HG02840 (cell line): ENCODE measurements at regions not wholly inside any gene's neighbourhood (a gene's known extent, or its start where the extent isn't known, plus 50 kb on each side); places are given as distances from the start of the nearest gene placed in this dataset.
"Not testable (repeated sequence)": the region's sequence is repeated elsewhere in the genome, so short reads cannot be mapped to it uniquely, and the experiment has no call there.

Source experiments
- ATAC-seq: cut with Tn5 transposase; IDR thresholded peaks from one replicate; pipeline ENCODE4 v1.9.1; 2021; ENCODE audit warnings: mild to moderate bottlenecking, moderate library complexity, moderate number of reproducible peaks; ENCODE audit not compliant: unreplicated experiment, low FRiP score

DNA sequence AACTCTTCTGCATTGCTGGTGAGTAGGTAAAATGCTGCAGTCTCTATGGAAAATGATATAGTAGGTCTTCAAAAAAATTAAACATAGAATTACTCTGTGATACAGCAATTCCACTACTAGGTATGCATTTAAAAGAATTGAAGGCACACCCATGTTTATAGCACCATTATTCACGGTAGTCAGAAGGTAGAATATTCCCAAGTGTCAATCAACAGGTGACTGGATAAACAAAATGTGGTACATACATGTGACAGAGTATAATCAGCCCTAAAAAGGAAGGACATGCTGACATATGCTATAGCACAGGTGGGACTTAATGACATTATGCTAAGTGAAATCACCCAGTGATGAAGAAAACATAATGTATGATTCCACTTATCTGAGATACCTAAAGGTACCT lies 123.3 kb downstream of the CCER1 start:
- no peak for ATAC-seq

DNA sequence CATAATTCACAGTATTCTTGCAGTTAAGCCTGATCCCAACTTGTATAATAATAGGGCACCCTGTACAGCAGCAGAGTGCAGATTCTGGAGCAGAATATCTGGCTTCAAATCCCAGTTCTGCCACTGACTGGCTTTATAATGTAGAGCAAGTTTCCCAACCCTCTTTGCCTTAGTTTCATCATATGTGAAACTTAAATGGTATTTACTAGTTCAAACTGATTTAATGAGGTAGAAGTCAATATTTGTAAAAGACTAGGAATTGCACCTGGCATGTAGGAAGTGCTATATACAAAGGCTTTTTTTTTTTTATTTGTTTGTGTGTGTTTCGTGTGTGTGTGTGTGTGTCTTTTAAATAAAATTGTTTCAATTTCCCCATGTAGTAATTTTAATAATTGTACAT lies 125.9 kb downstream of the CCER1 start:
- ATAC-seq: no peak

GRCh38 chr12:90828621-90829020 lies 126.4 kb downstream of the CCER1 start:
- no peak for ATAC-seq

DNA sequence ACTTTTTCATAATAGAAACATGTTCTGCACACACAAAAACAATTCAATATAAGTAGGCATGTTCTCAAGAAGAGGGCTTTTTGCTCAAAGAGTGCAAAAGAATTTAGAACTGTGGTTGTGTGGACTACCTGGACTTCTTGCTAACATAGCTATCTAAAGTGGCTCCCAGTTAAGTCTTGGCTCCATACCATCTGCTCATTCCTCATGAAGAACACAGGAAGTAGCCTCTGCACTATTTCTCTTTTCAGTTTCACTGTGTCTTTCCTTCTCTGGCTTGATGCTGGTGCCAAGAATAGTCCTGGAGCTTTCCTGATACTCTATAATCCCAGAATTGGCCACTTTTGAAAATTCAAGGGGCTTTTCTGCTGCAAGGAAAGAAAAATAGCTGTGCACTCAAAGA lies 127.4 kb downstream of the CCER1 start:
- ATAC-seq: no peak

DNA sequence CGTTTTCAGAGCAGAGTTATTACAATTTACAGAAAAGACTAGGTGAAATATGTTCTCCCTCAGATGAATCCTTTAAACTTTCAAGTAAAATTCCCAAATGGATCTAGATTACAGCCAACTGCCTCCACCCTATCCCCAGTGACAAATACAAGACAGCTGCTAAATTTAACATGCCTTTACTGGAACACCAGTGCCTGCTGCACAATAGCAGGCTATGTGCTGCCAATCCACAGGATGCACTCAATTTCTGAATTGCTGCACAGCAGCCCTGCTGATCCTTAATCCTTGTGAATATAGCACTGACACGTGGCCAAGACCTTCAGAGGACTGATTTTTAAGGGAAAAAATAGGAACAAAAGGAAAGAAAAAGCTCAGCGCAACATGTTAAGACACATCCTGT lies 128.9 kb downstream of the CCER1 start:
- no peak for ATAC-seq

- ATAC-seq: no peak
Measured at GRCh38 chr12:90823859-90824258, 131.1 kb downstream of the CCER1 start.

DNA sequence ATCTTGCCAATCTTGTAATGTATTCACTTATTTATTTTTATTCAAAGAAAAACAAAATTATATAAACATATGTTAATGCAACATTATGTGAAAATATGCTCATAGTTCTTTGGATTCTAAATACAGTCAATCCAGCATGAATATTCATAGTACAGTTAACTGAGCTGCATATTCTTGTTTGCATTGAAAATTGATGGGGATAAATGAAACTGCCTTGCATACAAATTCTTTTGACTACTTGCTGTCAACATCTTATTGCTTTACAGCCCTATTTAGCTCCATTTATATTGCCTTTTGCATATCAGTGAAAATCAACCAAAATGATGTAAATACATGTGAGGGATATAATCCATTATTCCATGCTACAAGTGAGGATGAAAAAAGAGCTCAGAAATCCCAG lies 135.3 kb downstream of the CCER1 start:
- no peak for ATAC-seq

DNA sequence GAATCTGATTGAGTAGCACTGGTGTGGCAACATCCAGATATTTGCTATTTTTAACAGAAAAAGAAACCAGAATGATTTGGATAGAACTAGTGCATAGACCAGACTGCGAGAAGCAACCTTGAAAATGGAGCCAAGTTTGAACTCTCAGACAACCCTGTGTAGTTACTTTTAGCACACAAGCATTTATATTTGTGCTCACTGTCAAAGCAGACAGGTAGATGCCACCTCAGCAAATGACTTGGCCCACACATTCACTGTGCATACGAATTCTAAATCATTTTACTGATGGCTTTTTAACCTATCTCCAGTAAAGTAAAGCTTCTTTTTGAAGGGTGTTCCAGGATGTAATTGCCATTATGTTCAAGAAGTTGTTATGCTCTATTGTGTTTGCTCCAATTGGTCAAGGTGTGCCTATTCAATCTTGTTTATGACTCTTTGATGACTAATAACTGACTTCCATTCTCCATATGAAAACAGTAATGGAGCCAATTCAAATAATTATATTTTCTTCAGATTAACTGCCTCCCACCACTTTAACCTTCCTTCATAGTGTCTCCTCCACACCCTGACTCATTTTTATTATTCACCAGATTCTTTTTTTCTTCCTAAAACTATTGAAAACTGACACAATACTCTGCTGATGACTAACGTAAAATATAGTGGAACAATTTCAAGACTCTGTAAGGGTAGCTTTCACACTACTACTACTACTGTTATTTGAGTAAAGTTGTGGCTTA lies 138.5 kb downstream of the CCER1 start:
- no peak for ATAC-seq

- no peak for ATAC-seq
Measured at GRCh38 chr12:90809940-90810339, 145.0 kb downstream of the CCER1 start.

DNA sequence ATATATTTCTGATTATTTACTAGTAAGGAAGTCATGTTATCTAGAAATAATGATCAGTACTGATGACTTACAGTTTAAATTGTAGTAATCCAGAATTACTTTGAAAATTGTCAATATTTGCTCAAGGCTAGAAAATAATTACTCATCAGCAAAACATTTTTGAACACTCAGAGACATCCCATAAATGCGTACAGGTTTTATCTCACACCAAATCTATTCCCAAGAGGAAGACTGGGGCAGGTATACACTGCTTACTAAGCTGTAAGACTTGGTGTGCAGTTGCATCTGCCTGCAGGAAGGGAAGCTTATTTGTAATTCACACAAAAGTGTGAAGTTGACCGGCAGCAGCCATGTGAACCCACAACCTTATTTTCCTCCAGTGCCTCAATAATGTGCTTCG lies 146.4 kb downstream of the CCER1 start:
- ATAC-seq: no peak

GRCh38 chr12:90802727-90803126 lies 152.2 kb downstream of the CCER1 start:
- ATAC-seq: no peak

- ATAC-seq: no peak
Measured at GRCh38 chr12:90801776-90802175, 153.2 kb downstream of the CCER1 start.

- ATAC-seq: no peak
Measured at GRCh38 chr12:90794212-90794611, 160.8 kb downstream of the CCER1 start.

- not testable (repeated sequence) for ATAC-seq
Measured at GRCh38 chr12:90792718-90793117, 162.3 kb downstream of the CCER1 start.

DNA sequence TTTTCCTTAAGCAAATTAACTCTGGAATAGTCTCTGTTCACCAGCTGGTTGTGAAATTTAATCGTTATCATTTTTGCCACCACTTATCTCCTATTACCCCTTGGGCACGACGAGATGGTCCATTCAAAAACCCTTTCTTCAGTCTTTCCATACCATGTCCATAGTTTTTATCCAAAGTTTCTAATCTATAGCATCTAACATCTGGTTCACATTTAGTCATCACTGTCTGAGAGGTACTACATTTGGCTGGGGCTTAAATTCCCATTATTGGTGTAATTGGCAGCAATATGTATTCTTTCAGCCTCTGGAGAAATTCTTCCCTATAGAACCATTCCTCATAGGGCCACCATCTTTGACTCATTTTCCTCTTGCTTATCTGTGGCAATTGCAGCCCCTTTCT lies 163.5 kb downstream of the CCER1 start:
- ATAC-seq: no peak

- no peak for ATAC-seq
Measured at GRCh38 chr12:90790747-90791146, 164.2 kb downstream of the CCER1 start.

DNA sequence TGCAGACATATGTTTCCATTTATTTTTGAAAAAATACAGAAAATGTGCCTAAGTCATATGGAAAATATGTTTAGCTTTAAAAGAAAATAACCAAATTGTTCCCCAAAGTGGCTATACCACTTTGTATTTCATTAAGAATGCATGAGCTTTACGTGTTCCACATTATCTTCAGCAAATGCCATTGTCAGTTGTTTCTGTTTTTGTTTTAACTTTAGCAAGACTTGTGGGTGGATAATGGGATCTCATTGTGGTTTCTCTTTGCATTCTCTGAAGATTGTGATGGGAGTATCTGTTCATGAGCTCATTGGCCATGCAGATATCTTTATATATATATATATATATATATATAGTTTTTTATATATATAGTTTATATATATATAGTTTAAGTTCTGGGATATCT lies 181.5 kb downstream of the CCER1 start:
- no peak for ATAC-seq

GRCh38 chr12:90770861-90771260 lies 184.1 kb downstream of the CCER1 start:
- no peak for ATAC-seq

GRCh38 chr12:90757957-90758356 lies 197.0 kb downstream of the CCER1 start:
- ATAC-seq: no peak

DNA sequence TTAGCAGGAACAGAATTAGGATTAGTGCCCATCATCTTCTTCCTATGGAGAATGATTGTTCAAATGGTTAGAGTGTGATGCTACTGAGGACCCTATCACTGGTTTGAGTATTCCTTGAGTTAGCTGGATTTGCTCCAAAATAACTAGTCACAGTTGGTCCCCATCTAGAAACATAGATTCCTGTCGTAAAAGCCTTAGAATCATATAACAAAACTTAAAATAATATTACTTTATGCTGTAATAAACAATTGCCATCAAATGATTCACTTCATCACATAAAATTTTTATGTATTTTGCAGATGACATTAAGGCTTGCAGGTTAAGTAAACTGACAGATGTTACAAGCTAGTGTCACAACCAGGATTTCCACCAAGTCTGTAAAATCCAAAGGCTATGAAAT lies 209.8 kb downstream of the CCER1 start:
- no peak for ATAC-seq

- no peak for ATAC-seq
Measured at GRCh38 chr12:90741611-90742010, 213.4 kb downstream of the CCER1 start.

DNA sequence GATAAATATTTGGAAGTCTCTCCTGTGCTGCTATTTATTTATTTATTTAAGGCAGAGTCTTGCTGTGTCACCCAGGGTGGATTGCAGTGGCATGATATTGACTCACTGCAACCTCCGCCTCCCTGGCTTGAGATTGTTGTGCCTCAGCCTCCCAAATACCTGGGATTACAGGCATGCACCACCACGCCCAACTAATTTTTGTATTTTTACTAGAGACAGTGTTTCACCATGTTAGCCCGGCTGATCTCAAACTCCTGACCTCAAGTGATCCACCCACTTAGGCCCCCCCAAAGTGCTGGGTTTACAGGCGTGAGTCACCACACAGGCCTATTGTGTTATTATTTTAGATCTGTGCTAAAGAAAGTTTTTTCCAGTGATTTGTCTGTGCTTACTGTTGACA lies 225.2 kb downstream of the CCER1 start:
- ATAC-seq: no peak

- ATAC-seq: no peak
Measured at GRCh38 chr12:90712671-90713070, 242.3 kb downstream of the CCER1 start.
